ENCODE measurements at regions not wholly inside any gene's neighbourhood (a gene's known extent, or its start where the extent isn't known, plus 50 kb on each side); places are given as distances from the start of the nearest gene placed in this dataset.

DNA sequence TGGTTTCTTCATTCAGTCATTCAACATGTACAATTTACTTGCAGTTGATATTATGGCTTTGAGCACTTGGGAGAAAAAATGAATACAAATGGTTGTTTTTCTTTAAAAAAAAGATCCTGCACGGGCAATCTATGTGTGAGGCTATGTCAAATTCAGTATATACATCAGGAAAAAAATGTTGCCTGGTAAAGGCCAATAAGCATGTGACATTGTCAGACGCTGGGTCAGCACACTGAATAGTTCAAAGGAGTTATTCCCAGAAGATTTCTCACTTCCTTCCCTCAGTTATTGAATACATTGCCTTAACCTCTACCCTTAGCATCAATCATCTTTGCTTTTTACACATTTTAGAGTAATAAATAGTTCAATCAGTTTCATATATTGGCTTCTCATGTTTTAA is 319.2 kb downstream of the NUAK1 start:
- no peak overlapping the region for H3K4me3 ChIP-seq (ENCODE audit: low read length in 3 of 3)

DNA sequence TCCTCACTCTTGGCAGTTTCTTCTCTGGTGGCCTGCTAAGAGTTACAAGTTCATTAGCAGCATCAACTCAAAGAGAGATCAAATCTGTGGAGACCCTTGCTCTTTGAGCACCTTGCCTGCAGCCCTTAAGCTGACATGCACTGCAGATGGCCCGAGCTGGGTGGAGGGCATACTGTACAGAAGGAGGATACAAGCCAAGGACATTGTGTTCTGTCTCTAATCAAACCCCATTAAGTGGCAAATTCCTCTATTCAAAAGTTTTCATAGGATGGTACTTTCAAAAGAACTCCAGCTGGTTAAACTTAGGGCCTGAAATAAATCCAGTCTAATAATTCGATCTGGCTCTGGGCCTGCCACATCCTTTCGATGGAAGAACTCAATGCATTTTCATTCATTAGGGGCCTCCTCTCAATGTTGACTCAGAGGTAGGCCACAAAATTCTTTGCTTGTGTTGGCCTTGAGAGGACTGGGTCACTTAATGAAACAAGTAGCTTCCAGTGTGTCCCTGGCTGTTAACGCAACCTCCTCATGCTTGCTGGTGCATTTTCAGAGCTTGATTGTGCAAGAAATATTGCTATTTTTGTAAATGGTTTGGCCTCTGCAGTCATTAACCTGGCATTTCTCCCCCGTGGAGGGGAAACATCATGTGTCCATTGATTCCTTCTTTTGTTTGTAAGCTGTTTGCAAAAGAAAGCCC is 318.2 kb downstream of the NUAK1 start:
- Histone ChIP-seq H3K9ac (ENCODE audit: low read depth in 1 of 3, low read length in 3 of 3) (peak overlapping the region in 1 of 3 donors; percentile 27), H3K9me3 (ENCODE audit: control insufficient read depth in 3 of 3, low read length in 3 of 3) (no peaks in the 10 kb centered on the region), H3K27me3 (ENCODE audit: control insufficient read depth in 3 of 3, insufficient read depth in 3 of 3, low read length in 3 of 3) (no peaks in the 10 kb centered on the region), H3K27ac (ENCODE audit: low read depth, low read length) (peak overlapping the region; percentile 16), H3K36me3 (ENCODE audit: control insufficient read depth in 3 of 3, insufficient read depth in 3 of 3, low read length in 3 of 3) (no peaks in the 10 kb centered on the region), H3K4me3 (ENCODE audit: low read length in 3 of 3) (no peak overlapping the region), H3K4me1 (ENCODE audit: control insufficient read depth in 3 of 3, insufficient read depth in 3 of 3, low read length in 3 of 3) (peaks cover 7 to 20% (median 18%) of the 10 kb centered on the region in 3 donors)

More for the DNA sequence above, 319.2 kb downstream of the NUAK1 start:
- no peaks in the 10 kb centered on the region for H3K27me3 ChIP-seq (ENCODE audit: control insufficient read depth in 3 of 3, insufficient read depth in 3 of 3, low read length in 3 of 3)
- peaks cover 7 to 20% (median 18%) of the 10 kb centered on the region in 3 donors for H3K4me1 ChIP-seq (ENCODE audit: control insufficient read depth in 3 of 3, insufficient read depth in 3 of 3, low read length in 3 of 3)
- no peak overlapping the region for H3K9ac ChIP-seq (ENCODE audit: low read depth in 1 of 3, low read length in 3 of 3)
- no peaks in the 10 kb centered on the region for H3K36me3 ChIP-seq (ENCODE audit: control insufficient read depth in 3 of 3, insufficient read depth in 3 of 3, low read length in 3 of 3)
- H3K9me3 ChIP-seq (ENCODE audit: control insufficient read depth in 3 of 3, low read length in 3 of 3): no peaks in the 10 kb centered on the region
- no peak overlapping the region for H3K27ac ChIP-seq (ENCODE audit: low read depth, low read length)

DNA sequence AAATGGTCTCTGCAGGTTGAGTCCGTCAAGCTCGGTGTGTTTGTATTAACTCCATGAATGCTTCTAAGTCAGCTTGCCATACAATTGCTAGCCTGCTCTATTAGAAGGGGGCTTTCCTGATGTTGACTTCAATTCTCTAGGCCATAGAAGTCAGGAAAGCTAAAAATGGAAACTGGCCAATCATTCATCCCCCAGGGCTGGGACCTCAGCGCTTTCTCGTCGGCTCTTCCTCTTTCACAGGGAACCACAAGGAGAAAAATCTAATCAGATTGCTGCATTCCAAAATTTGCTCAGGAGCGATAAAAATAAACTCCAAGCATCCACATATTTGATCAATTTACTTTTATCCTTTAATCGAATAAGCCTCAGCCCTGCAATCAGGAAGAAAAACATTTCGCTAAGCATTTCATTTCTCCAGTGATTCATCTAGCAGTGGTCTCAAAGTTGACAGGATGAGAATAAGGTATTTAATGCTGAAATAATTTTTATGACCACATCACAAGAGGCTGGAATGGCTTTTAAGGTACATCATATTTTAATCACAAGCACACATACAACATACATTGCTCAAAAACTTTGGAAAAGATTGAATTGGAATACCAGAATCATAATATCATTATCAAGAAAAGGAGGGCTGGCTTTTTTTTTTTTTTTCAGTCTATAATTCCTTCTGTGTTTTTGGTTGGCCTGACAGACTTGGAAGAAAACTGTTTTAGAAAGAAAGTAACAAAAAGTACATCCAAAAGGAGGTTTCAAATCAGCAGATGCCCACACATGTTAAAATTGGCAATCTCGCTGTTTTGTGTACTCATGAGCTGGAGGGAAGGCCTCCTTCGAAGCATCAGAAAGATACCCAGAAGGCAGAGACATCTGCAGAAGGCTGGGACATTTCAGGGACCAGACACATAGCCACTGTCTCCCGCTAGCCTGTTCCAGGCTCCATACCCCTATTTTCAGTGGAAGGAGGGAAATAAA is 316.3 kb downstream of the NUAK1 start:
- Histone ChIP-seq H3K4me3 (ENCODE audit: low read length in 3 of 3) (no peak overlapping the region), H3K9ac (ENCODE audit: low read depth in 1 of 3, low read length in 3 of 3) (no peak overlapping the region), H3K9me3 (ENCODE audit: control insufficient read depth in 3 of 3, low read length in 3 of 3) (no peaks in the 10 kb centered on the region), H3K4me1 (ENCODE audit: control insufficient read depth in 3 of 3, insufficient read depth in 3 of 3, low read length in 3 of 3) (peaks cover 7 to 20% (median 18%) of the 10 kb centered on the region in 3 donors), H3K27ac (ENCODE audit: low read depth, low read length) (no peak overlapping the region), H3K27me3 (ENCODE audit: control insufficient read depth in 3 of 3, insufficient read depth in 3 of 3, low read length in 3 of 3) (no peaks in the 10 kb centered on the region), H3K36me3 (ENCODE audit: control insufficient read depth in 3 of 3, insufficient read depth in 3 of 3, low read length in 3 of 3) (no peaks in the 10 kb centered on the region)

DNA sequence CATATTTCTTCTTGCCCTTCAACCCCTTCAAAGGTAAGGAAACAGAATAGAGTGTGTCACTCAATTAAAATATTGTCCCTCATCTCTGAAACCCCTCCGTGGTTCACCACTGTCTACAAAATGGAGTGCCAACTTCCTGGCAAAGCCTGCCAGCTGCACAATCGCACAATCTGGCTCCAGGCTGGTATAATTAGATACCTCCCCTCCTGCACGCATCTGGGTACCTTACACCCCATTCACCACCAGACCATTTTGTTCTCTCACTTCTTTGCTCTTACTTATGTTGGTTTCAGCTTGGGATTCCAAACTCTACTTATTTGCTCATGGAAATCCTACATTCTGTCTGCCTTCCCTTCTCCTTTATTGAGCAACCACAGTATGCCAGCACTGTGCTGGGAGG is 314.9 kb downstream of the NUAK1 start:
- Histone ChIP-seq H3K9me3 (ENCODE audit: control insufficient read depth in 3 of 3, low read length in 3 of 3) (no peaks in the 10 kb centered on the region), H3K4me1 (ENCODE audit: control insufficient read depth in 3 of 3, insufficient read depth in 3 of 3, low read length in 3 of 3) (peaks cover 7 to 20% (median 18%) of the 10 kb centered on the region in 3 donors), H3K36me3 (ENCODE audit: control insufficient read depth in 3 of 3, insufficient read depth in 3 of 3, low read length in 3 of 3) (no peaks in the 10 kb centered on the region), H3K27ac (ENCODE audit: low read depth, low read length) (no peak overlapping the region), H3K27me3 (ENCODE audit: control insufficient read depth in 3 of 3, insufficient read depth in 3 of 3, low read length in 3 of 3) (no peaks in the 10 kb centered on the region), H3K9ac (ENCODE audit: low read depth in 1 of 3, low read length in 3 of 3) (no peak overlapping the region), H3K4me3 (ENCODE audit: low read length in 3 of 3) (no peak overlapping the region)

DNA sequence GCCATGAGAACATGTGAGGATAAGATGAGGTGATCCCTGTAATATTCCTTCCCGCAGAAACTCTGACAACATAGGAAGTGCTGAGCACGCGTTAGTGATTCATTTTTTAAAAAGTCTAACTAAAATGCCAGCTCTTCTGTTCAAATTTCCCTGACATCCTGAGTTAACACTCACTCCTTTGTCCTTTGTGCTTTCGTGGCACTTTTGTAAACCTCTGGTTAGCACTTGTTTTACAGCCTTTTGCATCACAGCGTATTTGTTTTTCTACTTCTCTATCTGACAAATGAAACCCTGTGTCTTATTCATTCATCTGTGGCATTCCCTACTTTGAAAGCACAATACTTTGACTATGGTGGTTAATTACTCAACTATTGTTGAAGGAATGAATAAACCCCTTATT is 313.6 kb downstream of the NUAK1 start:
- Histone ChIP-seq H3K4me3 (ENCODE audit: low read length in 3 of 3) (no peak overlapping the region), H3K9ac (ENCODE audit: low read depth in 1 of 3, low read length in 3 of 3) (no peak overlapping the region), H3K36me3 (ENCODE audit: control insufficient read depth in 3 of 3, insufficient read depth in 3 of 3, low read length in 3 of 3) (no peaks in the 10 kb centered on the region), H3K4me1 (ENCODE audit: control insufficient read depth in 3 of 3, insufficient read depth in 3 of 3, low read length in 3 of 3) (peaks cover 7 to 19% (median 17%) of the 10 kb centered on the region in 3 donors), H3K9me3 (ENCODE audit: control insufficient read depth in 3 of 3, low read length in 3 of 3) (no peaks in the 10 kb centered on the region), H3K27me3 (ENCODE audit: control insufficient read depth in 3 of 3, insufficient read depth in 3 of 3, low read length in 3 of 3) (no peaks in the 10 kb centered on the region), H3K27ac (ENCODE audit: low read depth, low read length) (no peak overlapping the region)

DNA sequence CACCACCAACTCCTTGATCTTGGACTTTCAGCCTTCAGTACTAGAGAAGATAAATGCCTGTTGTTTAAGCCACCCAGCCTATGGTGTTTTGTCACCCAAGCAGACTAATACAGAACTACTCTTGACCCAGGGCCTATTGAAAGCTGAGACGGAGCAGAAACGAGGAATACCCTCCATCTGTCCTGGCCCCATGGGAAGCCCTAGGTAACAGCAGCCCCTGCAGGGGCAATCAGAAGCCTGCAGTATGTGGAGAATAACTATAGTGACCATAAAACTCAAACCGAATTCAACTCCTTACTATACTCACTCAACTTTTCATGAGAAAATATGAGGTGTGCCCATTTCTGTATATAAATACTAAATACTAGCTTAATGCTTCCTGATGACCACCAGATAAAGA is 307.4 kb downstream of the NUAK1 start:
- no peaks in the 10 kb centered on the region for H3K27me3 ChIP-seq (ENCODE audit: control insufficient read depth in 3 of 3, insufficient read depth in 3 of 3, low read length in 3 of 3)
- no peaks in the 10 kb centered on the region for H3K9me3 ChIP-seq (ENCODE audit: control insufficient read depth in 3 of 3, low read length in 3 of 3)
- H3K4me1 ChIP-seq (ENCODE audit: control insufficient read depth in 3 of 3, insufficient read depth in 3 of 3, low read length in 3 of 3): no peaks in the 10 kb centered on the region
- H3K36me3 ChIP-seq (ENCODE audit: control insufficient read depth in 3 of 3, insufficient read depth in 3 of 3, low read length in 3 of 3): no peaks in the 10 kb centered on the region
- H3K27ac ChIP-seq (ENCODE audit: low read depth, low read length): no peak overlapping the region
- no peak overlapping the region for H3K4me3 ChIP-seq (ENCODE audit: low read length in 3 of 3)
- H3K9ac ChIP-seq (ENCODE audit: low read depth in 1 of 3, low read length in 3 of 3): no peak overlapping the region

DNA sequence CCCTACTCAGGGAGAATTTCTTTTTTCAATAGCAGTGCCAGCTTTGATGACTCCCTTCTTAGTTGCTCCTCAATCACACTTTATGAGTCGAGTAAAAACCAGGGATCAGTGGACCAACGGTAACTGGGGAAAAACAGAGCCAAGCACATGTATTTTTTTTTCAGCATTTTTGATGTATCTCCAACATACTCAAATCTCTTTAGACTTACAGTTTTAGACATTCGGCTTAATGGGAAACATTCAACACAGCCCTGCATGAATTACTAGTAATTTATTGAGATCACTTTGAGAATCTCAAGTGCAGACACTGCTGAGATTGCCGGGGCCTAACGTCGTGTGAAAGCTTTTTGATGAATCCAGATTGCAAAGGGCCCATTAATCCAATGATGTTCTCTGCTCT is 306.7 kb downstream of the NUAK1 start:
- Histone ChIP-seq H3K27ac (ENCODE audit: low read depth, low read length) (no peak overlapping the region), H3K9ac (ENCODE audit: low read depth in 1 of 3, low read length in 3 of 3) (no peak overlapping the region), H3K4me1 (ENCODE audit: control insufficient read depth in 3 of 3, insufficient read depth in 3 of 3, low read length in 3 of 3) (no peaks in the 10 kb centered on the region), H3K9me3 (ENCODE audit: control insufficient read depth in 3 of 3, low read length in 3 of 3) (no peaks in the 10 kb centered on the region), H3K4me3 (ENCODE audit: low read length in 3 of 3) (no peak overlapping the region), H3K36me3 (ENCODE audit: control insufficient read depth in 3 of 3, insufficient read depth in 3 of 3, low read length in 3 of 3) (no peaks in the 10 kb centered on the region), H3K27me3 (ENCODE audit: control insufficient read depth in 3 of 3, insufficient read depth in 3 of 3, low read length in 3 of 3) (no peaks in the 10 kb centered on the region)

DNA sequence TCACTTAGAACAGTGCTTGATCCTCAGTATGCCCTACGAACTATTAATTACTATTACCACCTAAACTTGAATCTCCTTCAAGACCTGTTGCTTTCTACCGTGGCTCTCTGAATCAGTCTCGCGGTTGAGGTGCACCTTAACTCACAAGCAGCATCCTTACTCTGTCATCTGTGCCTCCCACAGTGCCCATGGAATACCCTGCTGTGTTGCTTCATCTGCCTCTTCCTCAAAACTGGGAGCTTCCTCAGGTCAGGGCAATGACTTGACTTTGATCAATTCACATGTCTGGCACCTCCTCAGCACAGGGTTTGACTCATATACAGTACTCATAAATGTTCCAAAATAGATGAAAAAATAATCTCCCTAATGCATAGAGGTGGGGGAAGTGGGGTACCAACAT is 305.9 kb downstream of the NUAK1 start:
- no peaks in the 10 kb centered on the region for H3K36me3 ChIP-seq (ENCODE audit: control insufficient read depth in 3 of 3, insufficient read depth in 3 of 3, low read length in 3 of 3)
- no peak overlapping the region for H3K27ac ChIP-seq (ENCODE audit: low read depth, low read length)
- no peaks in the 10 kb centered on the region for H3K27me3 ChIP-seq (ENCODE audit: control insufficient read depth in 3 of 3, insufficient read depth in 3 of 3, low read length in 3 of 3)
- H3K9me3 ChIP-seq (ENCODE audit: control insufficient read depth in 3 of 3, low read length in 3 of 3): no peaks in the 10 kb centered on the region
- no peak overlapping the region for H3K9ac ChIP-seq (ENCODE audit: low read depth in 1 of 3, low read length in 3 of 3)
- H3K4me1 ChIP-seq (ENCODE audit: control insufficient read depth in 3 of 3, insufficient read depth in 3 of 3, low read length in 3 of 3): no peaks in the 10 kb centered on the region
- H3K4me3 ChIP-seq (ENCODE audit: low read length in 3 of 3): no peak overlapping the region

DNA sequence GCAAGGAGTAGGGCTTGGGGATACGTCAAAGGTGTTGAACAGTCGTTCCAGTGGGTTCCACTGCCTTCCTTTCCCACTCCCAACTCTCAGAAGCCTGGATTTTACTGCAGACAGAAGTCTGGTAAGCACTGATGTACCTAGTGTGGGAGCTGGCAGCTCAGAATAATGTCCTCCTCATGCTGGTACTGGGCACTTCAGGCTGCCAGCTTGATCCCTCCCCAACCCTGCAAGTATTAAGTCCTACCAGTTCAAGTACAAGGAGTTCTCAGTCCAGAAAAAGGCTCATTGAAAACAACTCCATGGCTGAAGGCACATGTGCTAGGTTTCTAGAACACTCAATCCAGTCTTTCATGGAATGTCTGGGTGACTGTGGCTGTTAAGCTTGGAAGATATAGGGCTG is 304.3 kb downstream of the NUAK1 start:
- H3K4me1 ChIP-seq (ENCODE audit: control insufficient read depth in 3 of 3, insufficient read depth in 3 of 3, low read length in 3 of 3): no peaks in the 10 kb centered on the region
- H3K27ac ChIP-seq (ENCODE audit: low read depth, low read length): no peak overlapping the region
- H3K9me3 ChIP-seq (ENCODE audit: control insufficient read depth in 3 of 3, low read length in 3 of 3): no peaks in the 10 kb centered on the region
- no peaks in the 10 kb centered on the region for H3K27me3 ChIP-seq (ENCODE audit: control insufficient read depth in 3 of 3, insufficient read depth in 3 of 3, low read length in 3 of 3)
- no peaks in the 10 kb centered on the region for H3K36me3 ChIP-seq (ENCODE audit: control insufficient read depth in 3 of 3, insufficient read depth in 3 of 3, low read length in 3 of 3)
- H3K4me3 ChIP-seq (ENCODE audit: low read length in 3 of 3): no peak overlapping the region
- H3K9ac ChIP-seq (ENCODE audit: low read depth in 1 of 3, low read length in 3 of 3): no peak overlapping the region
